Left lung (tissue), 4 donors: ENCODE measurements at regions not wholly inside any gene's neighbourhood (a gene's known extent, or its start where the extent isn't known, plus 50 kb on each side); places are given as distances from the start of the nearest gene placed in this dataset.
"Not testable (repeated sequence)": the region's sequence is repeated elsewhere in the genome, so short reads cannot be mapped to it uniquely, and the experiment has no call there.

Experiments used
- ATAC-seq: fragments of 200-7000 bp; cut with Tn5 transposase; one replicate; pipeline ENCODE4 v1.9.1; 2020; ENCODE audit warnings: moderate library complexity
- DNase-seq, 4 donors: peaks; one replicate each; pipeline ENCODE4 v3.0.0-alpha.2; 2013 to 2020
- H3K27ac ChIP-seq, 2 donors: fragments of 200-600 bp; sonication (generic) in 1 of 2; one replicate each; pipeline versions ENCODE4 v1.5.0 to v1.8.0; 2020 to 2021
- H3K27me3 ChIP-seq, 2 donors: fragments of 200-600 bp; sonication (generic) in 1 of 2; one replicate each; pipeline versions ENCODE4 v1.5.0 to v1.8.0; 2020 to 2021
- H3K36me3 ChIP-seq, 2 donors: fragments of 200-600 bp; sonication (generic) in 1 of 2; one replicate each; pipeline versions ENCODE4 v1.5.0 to v1.8.0; 2020 to 2021
- H3K4me1 ChIP-seq, 2 donors: fragments of 200-600 bp; one replicate each; pipeline ENCODE4 v1.8.0; 2021
- H3K4me3 ChIP-seq, 2 donors: fragments of 200-600 bp; sonication (generic) in 1 of 2; one replicate each; pipeline versions ENCODE4 v1.5.0 to v1.8.0; 2020 to 2021; ENCODE audit warnings: mild to moderate bottlenecking in 1 of 2
- H3K9me3 ChIP-seq, 2 donors: fragments of 200-600 bp; sonication (generic) in 1 of 2; one replicate each; pipeline versions ENCODE4 v1.5.0 to v1.8.0; 2020 to 2021
- intact Hi-C, 2 donors: fragments of 100-400 bp; cut with DNase I; formaldehyde crosslinking; loops; one replicate each; pipeline versions ENCODE4 v1.11.2 to v1.14.2; 2022
- TF ChIP-seq, protein P1 (sequence below), 2 donors: fragments of 200-600 bp; sonication (generic) in 1 of 2; IDR thresholded peaks; one replicate each; pipeline versions ENCODE4 v1.5.0 to v1.8.0; 2021; ENCODE audit warnings: antibody characterized with exemption in 2 of 2
- donor health status: DM: no; HTN: yes; CAD: no.
- donor health status: DM: no; HTN: no; CAD: no.

DNA sequence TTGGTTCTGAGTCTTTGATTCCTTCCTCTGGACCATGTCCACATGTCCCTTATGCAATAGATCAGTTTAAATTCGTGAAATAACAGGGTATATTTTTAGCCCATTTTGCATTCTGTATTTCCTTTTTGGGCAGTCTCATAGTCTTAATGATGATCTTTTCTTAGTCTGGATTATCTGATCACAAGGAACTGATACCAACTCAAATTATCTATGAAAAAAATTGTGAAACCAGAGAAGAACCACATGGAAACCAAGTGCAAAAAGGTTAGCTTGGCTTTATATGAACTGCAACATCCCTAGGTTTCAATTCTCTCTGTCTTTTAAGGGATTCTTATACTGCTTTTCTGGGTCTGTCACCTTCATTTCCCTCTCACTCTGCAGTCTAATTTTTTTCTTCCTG is 608.6 kb upstream of the AADAT start:
- H3K27me3 ChIP-seq, result no peaks in the 10 kb centered on the region
- H3K4me3 ChIP-seq, result no peak overlapping the region
- peaks cover 0 to 4% of the 10 kb centered on the region in 2 donors for H3K9me3 ChIP-seq
- ATAC-seq (no peak), DNase-seq (no peak)
- H3K27ac ChIP-seq, result no peak overlapping the region
- no peaks in the 10 kb centered on the region for H3K36me3 ChIP-seq
- intact Hi-C loops, result no loop called here
- no peaks in the 10 kb centered on the region for H3K4me1 ChIP-seq
- TF ChIP-seq, protein P1, sequence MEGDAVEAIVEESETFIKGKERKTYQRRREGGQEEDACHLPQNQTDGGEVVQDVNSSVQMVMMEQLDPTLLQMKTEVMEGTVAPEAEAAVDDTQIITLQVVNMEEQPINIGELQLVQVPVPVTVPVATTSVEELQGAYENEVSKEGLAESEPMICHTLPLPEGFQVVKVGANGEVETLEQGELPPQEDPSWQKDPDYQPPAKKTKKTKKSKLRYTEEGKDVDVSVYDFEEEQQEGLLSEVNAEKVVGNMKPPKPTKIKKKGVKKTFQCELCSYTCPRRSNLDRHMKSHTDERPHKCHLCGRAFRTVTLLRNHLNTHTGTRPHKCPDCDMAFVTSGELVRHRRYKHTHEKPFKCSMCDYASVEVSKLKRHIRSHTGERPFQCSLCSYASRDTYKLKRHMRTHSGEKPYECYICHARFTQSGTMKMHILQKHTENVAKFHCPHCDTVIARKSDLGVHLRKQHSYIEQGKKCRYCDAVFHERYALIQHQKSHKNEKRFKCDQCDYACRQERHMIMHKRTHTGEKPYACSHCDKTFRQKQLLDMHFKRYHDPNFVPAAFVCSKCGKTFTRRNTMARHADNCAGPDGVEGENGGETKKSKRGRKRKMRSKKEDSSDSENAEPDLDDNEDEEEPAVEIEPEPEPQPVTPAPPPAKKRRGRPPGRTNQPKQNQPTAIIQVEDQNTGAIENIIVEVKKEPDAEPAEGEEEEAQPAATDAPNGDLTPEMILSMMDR (IDR thresholded peaks at IDR 0.05), result no peak

DNA sequence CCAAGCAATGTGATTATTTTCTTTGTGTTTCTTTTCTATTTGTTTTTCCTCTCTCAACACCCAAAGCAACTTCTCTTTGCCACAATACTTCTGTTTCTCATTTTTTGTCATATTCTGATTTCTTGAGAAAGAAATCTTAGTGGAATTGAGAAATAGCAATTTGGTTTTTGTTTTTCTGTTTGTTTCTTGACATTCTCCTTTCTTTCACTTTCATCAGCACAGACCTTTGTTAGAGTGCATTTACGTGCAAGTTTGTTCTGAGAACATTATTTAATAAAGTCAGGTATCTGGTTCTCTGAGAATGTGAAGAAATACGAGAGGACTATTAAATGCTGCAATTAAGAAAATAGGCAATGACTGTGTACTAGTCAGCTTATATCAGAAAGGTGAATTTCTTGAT is 608.1 kb upstream of the AADAT start:
- Histone ChIP-seq H3K9me3 (peaks cover 0 to 5% of the 10 kb centered on the region in 2 donors), H3K27me3 (no peaks in the 10 kb centered on the region), H3K4me3 (no peak overlapping the region), H3K4me1 (no peaks in the 10 kb centered on the region), H3K36me3 (no peaks in the 10 kb centered on the region), H3K27ac (no peak overlapping the region)
- no peak for ATAC-seq
- TF ChIP-seq, protein P1 (IDR thresholded peaks at IDR 0.05), result no peak
- intact Hi-C loops, result no loop called here
- no peak for DNase-seq

DNA sequence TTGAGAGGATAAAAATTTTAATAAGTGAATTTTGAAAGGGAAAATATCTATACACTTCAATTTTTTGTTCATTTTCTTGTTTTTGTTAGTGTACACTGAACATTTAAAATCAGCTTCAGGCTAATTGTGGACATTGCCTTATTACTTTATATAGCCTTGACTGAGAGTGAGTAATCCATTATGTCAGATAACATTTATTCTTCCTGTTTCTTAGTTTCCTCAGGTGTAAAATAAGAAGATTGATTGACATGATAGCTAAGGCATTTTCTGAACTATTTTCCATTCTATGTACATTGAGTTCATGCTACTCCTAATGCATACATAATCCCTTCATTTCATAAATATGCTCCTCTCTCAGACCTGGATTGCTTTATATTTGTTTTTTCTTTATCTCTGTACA is 607.3 kb upstream of the AADAT start:
- intact Hi-C loops, result no loop called here

DNA sequence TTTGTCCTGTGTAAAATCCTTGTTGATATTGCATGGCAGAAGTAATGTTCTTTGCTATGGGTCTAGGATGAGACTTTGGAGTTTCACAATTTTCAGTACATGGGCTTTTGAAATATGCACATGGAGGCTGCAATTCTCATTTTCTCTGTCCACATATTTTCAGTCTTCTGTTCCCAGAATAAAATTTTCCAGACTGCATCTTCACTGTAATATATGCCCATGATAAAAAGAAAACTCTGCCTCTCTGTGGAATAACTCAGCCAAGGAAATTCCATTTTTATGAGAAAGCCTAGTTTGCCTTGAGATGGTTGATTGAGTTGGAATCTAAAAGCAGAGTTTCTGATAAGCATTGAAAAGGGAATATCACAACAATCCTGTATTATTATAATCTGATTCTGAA is 601.4 kb upstream of the AADAT start:
- DNase-seq, result no peak
- no peak overlapping the region for H3K27ac ChIP-seq
- H3K36me3 ChIP-seq, result no peaks in the 10 kb centered on the region
- no peaks in the 10 kb centered on the region for H3K4me1 ChIP-seq
- H3K4me3 ChIP-seq, result no peak overlapping the region
- no peak for ATAC-seq
- H3K27me3 ChIP-seq, result no peaks in the 10 kb centered on the region
- peaks cover 0 to 14% of the 10 kb centered on the region in 2 donors for H3K9me3 ChIP-seq
- TF ChIP-seq, protein P1 (IDR thresholded peaks at IDR 0.05), result no peak
- intact Hi-C loops, result no loop called here

More for the DNA sequence above, 607.3 kb upstream of the AADAT start:
- no peak for DNase-seq
- no peaks in the 10 kb centered on the region for H3K36me3 ChIP-seq
- no peaks in the 10 kb centered on the region for H3K4me1 ChIP-seq
- H3K27ac ChIP-seq, result no peak overlapping the region
- no peaks in the 10 kb centered on the region for H3K27me3 ChIP-seq
- peaks cover 0 to 8% of the 10 kb centered on the region in 2 donors for H3K9me3 ChIP-seq
- TF ChIP-seq, protein P1 (IDR thresholded peaks at IDR 0.05), result no peak
- ATAC-seq, result no peak
- H3K4me3 ChIP-seq, result no peak overlapping the region

DNA sequence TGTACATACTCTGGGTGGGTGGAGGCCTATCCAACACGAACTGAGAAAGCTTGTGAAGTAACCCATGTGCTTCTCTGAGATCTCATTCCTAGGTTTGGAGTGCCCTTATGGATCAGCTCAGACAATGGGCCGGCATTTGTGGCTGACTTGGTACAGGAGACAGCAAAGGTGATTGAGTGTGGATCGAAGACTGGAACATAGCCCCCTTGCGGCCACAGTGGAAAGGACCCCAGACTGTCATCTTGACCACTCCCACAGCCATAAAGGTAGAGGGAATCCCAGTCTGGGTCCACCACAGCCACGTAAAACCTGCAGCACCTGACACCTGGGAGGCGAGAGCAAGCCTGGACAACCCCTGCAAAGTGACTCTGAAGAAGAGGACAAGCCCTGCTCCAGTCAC is 598.0 kb upstream of the AADAT start:
- ATAC-seq (no peak), DNase-seq (no peak)
- H3K4me3 ChIP-seq, result no peak overlapping the region
- intact Hi-C loops, result no loop called here
- peaks cover 0 to 7% of the 10 kb centered on the region in 2 donors for H3K9me3 ChIP-seq
- H3K27me3 ChIP-seq, result no peaks in the 10 kb centered on the region
- H3K4me1 ChIP-seq, result no peaks in the 10 kb centered on the region
- TF ChIP-seq, protein P1 (IDR thresholded peaks at IDR 0.05), result no peak
- no peak overlapping the region for H3K27ac ChIP-seq
- H3K36me3 ChIP-seq, result no peaks in the 10 kb centered on the region

DNA sequence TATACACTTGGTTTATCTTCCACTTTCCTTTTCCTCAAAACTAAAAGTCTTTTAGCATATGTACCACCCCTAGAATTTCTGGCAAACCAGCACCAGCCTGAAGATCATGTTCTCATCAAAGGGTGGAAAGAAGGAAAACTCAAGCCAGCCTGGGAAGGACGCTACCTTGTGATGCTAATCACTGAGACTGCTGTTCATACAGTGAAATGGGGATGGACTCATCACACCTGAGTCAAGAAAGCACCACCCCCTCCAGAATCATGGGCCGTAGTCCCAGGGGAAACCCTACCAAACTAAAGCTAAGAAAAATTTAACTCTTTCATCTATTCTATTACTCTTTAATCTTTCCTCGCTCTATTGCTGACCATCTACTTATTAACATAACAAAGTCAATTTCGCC is 595.9 kb upstream of the AADAT start:
- H3K9me3 ChIP-seq, H3K27ac ChIP-seq, H3K4me1 ChIP-seq, H3K4me3 ChIP-seq, H3K27me3 ChIP-seq, DNase-seq, intact Hi-C loops, ATAC-seq, H3K36me3 ChIP-seq: not testable (repeated sequence)
